A673 (cell line): ENCODE measurements at regions not wholly inside any gene's neighbourhood (a gene's known extent, or its start where the extent isn't known, plus 50 kb on each side); places are given as distances from the start of the nearest gene placed in this dataset.

ENCODE experiments used
- BruUV-seq: library from RNA; stranded (reverse); fragments of 400-500 nt; replicated peaks from 2 replicates; lab custom pipeline; 2021; lab: Mats Ljungman, UMichigan
- CTCF ChIA-PET: fragments of 300-600 bp; sonication (Branson Sonifier 250); formaldehyde crosslinking; loops from one replicate; lab custom pipeline; 2022; ENCODE audit warnings: antibody characterized with exemption; lab: Charles Lee
- POLR2A ChIA-PET: fragments of 300-600 bp; sonication (Branson Sonifier 250); formaldehyde crosslinking; loops from one replicate; lab custom pipeline; 2022; ENCODE audit warnings: antibody characterized with exemption; ENCODE audit not compliant: low non-redundant PET; lab: Charles Lee
- DNase-seq: peaks from one replicate; pipeline ENCODE4 v3.0.0-alpha.2; 2015; ENCODE audit warnings: low spot score
- H3K27ac ChIP-seq: fragments of 200-600 bp; sonication (generic); 2 replicates; pipeline ENCODE4 v1.5.1; 2016; ENCODE audit warnings: mixed run types, low read depth, mild to moderate bottlenecking, mixed read lengths, antibody characterized with exemption, low read length; ENCODE audit not compliant: poor library complexity, severe bottlenecking
- H3K27me3 ChIP-seq: fragments of 200-600 bp; sonication (generic); replicated peaks from 2 replicates; pipeline ENCODE4 v1.6.1; 2017; ENCODE audit warnings: mixed run types, low read depth, mild to moderate bottlenecking, mixed read lengths, antibody characterized with exemption, low read length; ENCODE audit not compliant: insufficient read depth, poor library complexity
- H3K36me3 ChIP-seq: fragments of 200-600 bp; sonication (generic); 2 replicates; pipeline ENCODE4 v1.6.1; 2016; ENCODE audit warnings: mixed run types, mild to moderate bottlenecking, mixed read lengths, antibody characterized with exemption, low read length; ENCODE audit not compliant: insufficient read depth, poor library complexity, severe bottlenecking
- H3K4me1 ChIP-seq: fragments of 200-600 bp; sonication (generic); 2 replicates; pipeline ENCODE4 v1.6.1; 2017; ENCODE audit warnings: mixed run types, mild to moderate bottlenecking, mixed read lengths, antibody characterized with exemption, low read length; ENCODE audit not compliant: insufficient read depth, poor library complexity, severe bottlenecking
- H3K4me3 ChIP-seq: fragments of 200-600 bp; sonication (generic); 2 replicates; pipeline ENCODE4 v1.5.1; 2016; ENCODE audit warnings: low read depth, mixed run types, mild to moderate bottlenecking, mixed read lengths, low read length; ENCODE audit not compliant: poor library complexity, severe bottlenecking
- H3K9me3 ChIP-seq: fragments of 200-600 bp; sonication (generic); 2 replicates; pipeline ENCODE4 v1.6.1; 2016; ENCODE audit warnings: mixed run types, low read depth, mild to moderate bottlenecking, mixed read lengths, antibody characterized with exemption, low read length; ENCODE audit not compliant: poor library complexity, severe bottlenecking
- CTCF ChIP-seq: fragments of 300-800, 200-600 bp; sonication (generic); conservative IDR thresholded peaks from 2 replicates; pipeline ENCODE4 v1.5.1; 2017; ENCODE audit warnings: low read depth, mild to moderate bottlenecking, antibody characterized with exemption, low read length, moderate library complexity, mixed read lengths
- EZH2 ChIP-seq: fragments of 200-600 bp; sonication (generic); IDR thresholded peaks from 2 replicates; pipeline ENCODE4 v1.6.1; 2017; ENCODE audit warnings: borderline replicate concordance, low read depth, mild to moderate bottlenecking, mixed read lengths, antibody characterized with exemption, low read length; ENCODE audit not compliant: poor library complexity, severe bottlenecking
- intact Hi-C: fragments of 100-400 bp; cut with micrococcal nuclease; formaldehyde crosslinking; loops from one replicate; pipeline ENCODE4 v1.10.0; 2022; ENCODE audit not compliant: unreplicated experiment

- Histone ChIP-seq H3K36me3 (no peaks in the 10 kb centered on the region), H3K4me1 (no peaks in the 10 kb centered on the region), H3K4me3 (no peak overlapping the region), H3K27me3 (no peaks in the 10 kb centered on the region), H3K27ac (no peak overlapping the region), H3K9me3 (no peaks in the 10 kb centered on the region)
- BruUV-seq, result no TSS peak
- TF ChIP-seq EZH2, result no peak
- no peak for TF ChIP-seq CTCF
- POLR2A ChIA-PET, result no interaction called here
- intact Hi-C loops, result no loop called here
- CTCF ChIA-PET, result interaction anchor here (1.0 kb wide), 1 partner anchor 26 kb away, joined by 3 read pairs; no protein-coding TSS in a partner anchor
- DNase-seq, result no peak
Measured at GRCh38 chr3:102699819-102700140, 265.0 kb downstream of the ZPLD1 start.

- CTCF ChIA-PET, result no interaction called here
- intact Hi-C loops, result no loop called here
- H3K4me1 ChIP-seq, result peaks cover 13% of the 10 kb centered on the region
- no TSS peak for BruUV-seq
- POLR2A ChIA-PET, result no interaction called here
- no peaks in the 10 kb centered on the region for H3K36me3 ChIP-seq
- DNase-seq, result no peak
- H3K27ac ChIP-seq, result no peak overlapping the region
- H3K27me3 ChIP-seq, result no peaks in the 10 kb centered on the region
- no peak overlapping the region for H3K4me3 ChIP-seq
- H3K9me3 ChIP-seq, result no peaks in the 10 kb centered on the region
- TF ChIP-seq EZH2 (no peak), CTCF (no peak)
Measured at GRCh38 chr3:102712896-102713295, 278.1 kb downstream of the ZPLD1 start.

DNA sequence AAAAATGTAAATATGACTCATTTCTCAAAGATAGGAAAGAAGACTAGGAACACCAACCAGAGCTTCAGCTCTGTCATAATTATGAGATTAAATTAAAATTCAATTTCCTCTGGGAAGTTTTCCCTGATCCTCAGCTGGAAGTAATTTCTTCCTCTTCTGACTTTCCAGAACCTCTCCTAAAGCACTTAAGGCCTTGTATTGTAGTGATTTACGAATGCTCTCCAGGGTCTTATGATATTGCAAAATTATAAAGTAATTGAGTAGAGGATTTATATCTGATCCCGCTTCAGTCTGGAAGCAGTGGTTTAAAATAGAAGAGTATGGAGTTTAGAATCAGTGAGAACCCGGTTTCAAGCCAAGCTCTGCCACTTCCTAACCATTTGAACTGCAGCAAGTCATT lies 279.8 kb downstream of the ZPLD1 start:
- POLR2A ChIA-PET, result interaction anchor here (1.1 kb wide), 1 partner anchor 780 kb away, joined by 10 read pairs; no protein-coding TSS in a partner anchor
- no peaks in the 10 kb centered on the region for H3K27me3 ChIP-seq
- peaks cover 13% of the 10 kb centered on the region for H3K4me1 ChIP-seq
- no peaks in the 10 kb centered on the region for H3K9me3 ChIP-seq
- H3K36me3 ChIP-seq, result no peaks in the 10 kb centered on the region
- CTCF ChIA-PET, result no interaction called here
- intact Hi-C loops, result no loop called here
- H3K4me3 ChIP-seq, result no peak overlapping the region
- no TSS peak for BruUV-seq
- TF ChIP-seq CTCF (no peak), EZH2 (no peak)
- DNase-seq, result peak; percentile 72
- no peak overlapping the region for H3K27ac ChIP-seq
